ENCODE measurements at regions not wholly inside any gene's neighbourhood (a gene's known extent, or its start where the extent isn't known, plus 50 kb on each side); places are given as distances from the start of the nearest gene placed in this dataset.

- Histone ChIP-seq H3K4me1 (ENCODE audit: low read depth) (no peaks in the 10 kb centered on the region), H3K36me3 (ENCODE audit: low read depth) (no peaks in the 10 kb centered on the region), H3K9me3 (no peaks in the 10 kb centered on the region), H3K4me3 (no peak overlapping the region)
- intact Hi-C loops (cut with DNase I, micrococcal nuclease): no loop called here
- peak in 2 of 3 donors; percentile 36 to 87 for DNase-seq
- peak; percentile 51 for TF ChIP-seq CTCF (IDR thresholded peaks at IDR 0.05)
- ATAC-seq: peak; percentile 91
These were observed 133.3 kb upstream of the RAI14 start for GRCh38 chr5:34522599-34523386.

DNA sequence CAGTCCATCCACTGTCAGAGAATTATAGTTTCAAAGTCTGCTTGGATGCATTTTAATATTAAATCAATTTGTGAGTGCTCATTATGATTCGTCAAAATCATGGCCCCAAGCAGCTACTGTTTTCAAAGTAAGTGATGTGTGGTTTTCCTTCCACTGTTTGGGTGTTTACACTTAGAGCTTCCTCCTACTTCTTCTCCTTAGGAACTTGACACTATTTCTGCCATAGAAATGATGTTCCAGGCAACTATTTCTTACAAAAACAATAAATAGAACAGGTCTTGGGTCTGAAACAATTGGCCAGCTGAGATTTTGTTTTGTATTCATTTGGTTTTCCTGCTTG lies 132.8 kb upstream of the RAI14 start:
- Histone ChIP-seq H3K9me3 (no peaks in the 10 kb centered on the region), H3K36me3 (ENCODE audit: low read depth) (no peaks in the 10 kb centered on the region), H3K4me3 (no peak overlapping the region), H3K4me1 (ENCODE audit: low read depth) (no peaks in the 10 kb centered on the region)
- ATAC-seq (no peak), DNase-seq (no peak)
- TF ChIP-seq CTCF (IDR thresholded peaks at IDR 0.05): no peak
- intact Hi-C loops (cut with DNase I, micrococcal nuclease): no loop called here

DNA sequence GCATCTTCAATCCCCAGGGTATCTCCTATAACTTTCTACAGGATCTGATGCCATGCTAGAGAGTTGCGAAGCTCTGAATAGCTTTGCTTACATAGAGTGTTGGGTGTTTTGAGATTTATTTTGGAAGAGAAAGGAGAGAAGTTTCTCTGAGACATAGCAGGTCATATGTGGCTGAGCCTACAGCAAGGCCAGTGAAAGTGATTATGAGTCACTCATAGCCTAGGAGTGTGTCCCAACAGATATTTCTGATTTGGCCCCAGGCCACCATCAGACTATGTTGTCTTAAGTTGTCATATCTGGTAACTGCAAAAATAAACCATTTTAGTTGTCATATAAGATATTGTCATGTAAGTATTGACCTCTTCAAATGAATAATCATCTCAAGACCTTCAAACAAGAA lies 132.0 kb upstream of the RAI14 start:
- H3K36me3 ChIP-seq (ENCODE audit: low read depth): no peaks in the 10 kb centered on the region
- ATAC-seq (peak; percentile 39), DNase-seq (no peak)
- no peaks in the 10 kb centered on the region for H3K9me3 ChIP-seq
- H3K4me3 ChIP-seq: no peak overlapping the region
- no peaks in the 10 kb centered on the region for H3K4me1 ChIP-seq (ENCODE audit: low read depth)
- TF ChIP-seq CTCF (IDR thresholded peaks at IDR 0.05): no peak
- intact Hi-C loops (cut with DNase I, micrococcal nuclease): no loop called here

DNA sequence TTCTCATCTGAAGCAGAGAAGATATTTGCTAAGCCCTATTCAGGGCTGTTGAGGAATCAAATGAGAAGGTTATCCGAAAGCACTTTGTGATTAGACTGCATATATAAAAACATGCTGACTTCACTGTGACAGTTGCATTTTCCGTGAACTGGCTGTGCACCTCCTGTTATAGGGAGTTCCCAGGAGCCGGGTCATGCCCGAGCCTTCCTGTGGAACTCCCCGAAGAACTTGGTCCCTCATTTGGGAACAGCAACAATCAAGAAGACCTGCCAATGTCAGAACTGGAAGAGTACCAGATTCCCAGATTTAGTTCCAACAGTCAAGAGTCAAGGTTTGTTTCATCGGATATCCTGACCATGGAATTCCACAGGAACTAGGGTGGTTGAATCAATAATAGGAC lies 130.4 kb upstream of the RAI14 start:
- no peak for DNase-seq
- no peaks in the 10 kb centered on the region for H3K9me3 ChIP-seq
- H3K4me1 ChIP-seq (ENCODE audit: low read depth): no peaks in the 10 kb centered on the region
- intact Hi-C loops (cut with DNase I, micrococcal nuclease): no loop called here
- ATAC-seq: no peak
- H3K36me3 ChIP-seq (ENCODE audit: low read depth): no peaks in the 10 kb centered on the region
- H3K4me3 ChIP-seq: no peak overlapping the region
- no peak for TF ChIP-seq CTCF (IDR thresholded peaks at IDR 0.05)

DNA sequence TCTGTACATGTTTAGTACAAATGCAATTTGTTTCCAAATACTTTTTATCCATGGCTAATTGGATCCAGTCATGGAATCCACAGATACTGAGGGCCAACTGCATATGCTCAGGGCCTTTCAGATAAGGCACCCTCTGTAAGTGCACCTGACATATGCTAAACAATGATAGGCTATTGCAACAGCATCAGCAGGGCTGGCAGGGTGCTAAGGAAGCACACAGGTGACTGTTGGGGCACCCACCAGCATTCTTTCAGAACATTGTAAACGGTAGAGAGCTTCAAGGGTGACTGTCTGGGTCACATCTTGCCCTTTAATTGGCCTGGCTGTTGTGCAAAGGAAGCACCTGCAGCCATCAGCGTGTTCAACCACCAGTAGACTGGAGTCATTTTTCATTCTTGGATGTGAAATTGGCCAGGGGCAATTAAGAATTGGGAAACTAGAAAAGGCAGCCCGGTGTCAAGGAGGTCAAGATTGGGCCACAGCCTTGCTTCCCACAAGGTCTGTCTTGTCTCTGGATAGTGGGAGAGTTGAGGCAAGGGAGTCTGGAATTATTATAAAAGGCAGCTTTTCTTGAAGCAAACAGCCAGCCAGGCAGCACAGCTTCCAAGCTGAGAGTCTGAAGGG lies 129.3 kb upstream of the RAI14 start:
- no peak for ATAC-seq
- Histone ChIP-seq H3K4me1 (ENCODE audit: low read depth) (no peaks in the 10 kb centered on the region), H3K9me3 (no peaks in the 10 kb centered on the region), H3K4me3 (no peak overlapping the region), H3K36me3 (ENCODE audit: low read depth) (no peaks in the 10 kb centered on the region)
- DNase-seq: no peak
- intact Hi-C loops (cut with DNase I, micrococcal nuclease): no loop called here
- no peak for TF ChIP-seq CTCF (IDR thresholded peaks at IDR 0.05)

Data from mucosa of descending colon (tissue), 3 donors.